Choroid plexus epithelial cell (primary cell): ENCODE measurements at regions not wholly inside any gene's neighbourhood (a gene's known extent, or its start where the extent isn't known, plus 50 kb on each side); places are given as distances from the start of the nearest gene placed in this dataset.
A peak's percentile ranks its signal among the peaks of the same experiment; 100 is the strongest.

Experiments used
- DNase-seq: peaks from one replicate; pipeline ENCODE4 v3.0.0-alpha.2; 2010; ENCODE audit warnings: low read depth
- H3K4me3 ChIP-seq: 2 replicates; pipeline ENCODE4 v1.5.1; 2011; ENCODE audit warnings: low read depth, mild to moderate bottlenecking, control low read depth, low read length, moderate library complexity
- CTCF ChIP-seq: conservative IDR thresholded peaks from 2 replicates; pipeline ENCODE4 v1.5.1; 2011; ENCODE audit warnings: low read depth, mild to moderate bottlenecking, control low read depth, inconsistent platforms, low read length, moderate library complexity

GRCh38 chr5:159564031-159564430 is 233.7 kb upstream of the IL12B start:
- no peak for DNase-seq
- TF ChIP-seq CTCF = no peak

GRCh38 chr5:159566832-159567231 is 236.5 kb upstream of the IL12B start:
- no peak for TF ChIP-seq CTCF
- DNase-seq = no peak

More at GRCh38 chr5:159564031-159564430, 233.7 kb upstream of the IL12B start:
- no peak overlapping the region for H3K4me3 ChIP-seq

GRCh38 chr5:159567461-159567860 is 237.2 kb upstream of the IL12B start:
- no peak for TF ChIP-seq CTCF
- DNase-seq = no peak
- no peak overlapping the region for H3K4me3 ChIP-seq

More at GRCh38 chr5:159566832-159567231, 236.5 kb upstream of the IL12B start:
- no peak overlapping the region for H3K4me3 ChIP-seq

GRCh38 chr5:159571501-159572244 is 241.4 kb upstream of the IL12B start:
- no peak for DNase-seq
- H3K4me3 ChIP-seq = no peak overlapping the region
- no peak for TF ChIP-seq CTCF

GRCh38 chr5:159576902-159577301 is 246.6 kb upstream of the IL12B start:
- no peak for TF ChIP-seq CTCF
- no peak overlapping the region for H3K4me3 ChIP-seq
- no peak for DNase-seq

GRCh38 chr5:159581502-159582249 is 251.4 kb upstream of the IL12B start:
- peak; percentile 68 for DNase-seq
- no peak overlapping the region for H3K4me3 ChIP-seq
- peak; percentile 38 for TF ChIP-seq CTCF
